Posterior cingulate gyrus (tissue), 11 donors: ENCODE measurements at regions not wholly inside any gene's neighbourhood (a gene's known extent, or its start where the extent isn't known, plus 50 kb on each side); places are given as distances from the start of the nearest gene placed in this dataset.

ENCODE experiments used
- DNase-seq, 10 donors: peaks; one replicate each; pipeline versions ENCODE4 v3.0.0 to v3.0.0-alpha.2; 2020 to 2021; ENCODE audit warnings: mixed read lengths in 3 of 10
- intact Hi-C: fragments of 100-400 bp; cut with DNase I; formaldehyde crosslinking; loops from one replicate; pipeline ENCODE4 v1.15.1; 2023

DNA sequence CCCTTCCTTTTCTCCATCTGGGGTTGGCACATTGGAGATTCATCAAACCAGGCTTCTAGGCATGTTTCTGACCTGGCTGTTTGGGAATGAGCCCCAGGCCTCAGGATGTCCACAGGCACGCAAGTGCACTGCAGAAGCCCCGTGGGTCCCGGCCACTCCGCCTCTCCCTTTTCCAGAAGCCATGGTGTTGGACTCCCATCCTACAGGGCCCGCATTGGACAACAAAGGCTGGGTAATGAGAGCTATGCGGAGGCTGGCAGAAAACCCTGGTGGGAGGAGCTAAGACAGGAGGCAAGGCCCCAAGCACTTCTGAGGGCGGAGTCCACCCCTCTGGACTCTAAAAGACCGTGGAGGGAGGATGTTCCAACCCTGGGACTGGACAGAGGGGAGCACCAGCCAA, 160.6 kb downstream of the OLFM1 start:
- intact Hi-C loops, result no loop called here
- DNase-seq, result peak in 4 of 10 donors; percentile 21 to 77 (median 54)

- intact Hi-C loops, result no loop called here
- peak in 4 of 10 donors; percentile 22 to 75 (median 49) for DNase-seq
These were observed 161.3 kb downstream of the OLFM1 start for GRCh38 chr9:135248721-135249120.

DNA sequence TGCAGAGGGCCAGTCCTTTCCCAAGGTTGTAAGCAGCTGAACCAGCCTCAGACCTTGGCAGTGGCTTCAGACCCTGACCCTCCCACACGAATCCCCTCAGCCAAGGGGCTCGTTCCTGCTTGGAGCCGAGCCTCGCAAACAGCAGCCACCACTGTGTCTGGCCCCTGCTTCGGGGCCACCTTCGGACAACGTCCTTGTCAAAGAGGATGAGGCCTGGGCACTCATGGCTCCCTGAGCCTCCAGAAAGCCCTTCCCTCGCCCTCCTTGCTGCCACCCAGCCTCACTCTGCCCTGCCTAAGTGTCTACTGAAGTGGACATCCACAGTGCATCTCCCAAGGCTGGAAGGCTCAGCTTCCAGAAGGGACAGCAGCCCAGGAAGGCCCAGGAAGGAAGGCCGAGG, 161.7 kb downstream of the OLFM1 start:
- intact Hi-C loops, result no loop called here
- DNase-seq, result peak in 5 of 10 donors; percentile 0 to 65 (median 10)

GRCh38 chr9:135249711-135250110, 162.2 kb downstream of the OLFM1 start:
- peak in 5 of 10 donors; percentile 4 to 65 (median 21) for DNase-seq
- intact Hi-C loops, result no loop called here

GRCh38 chr9:135251331-135251761, 163.9 kb downstream of the OLFM1 start:
- intact Hi-C loops, result no loop called here
- peak in 3 of 10 donors; percentile 60 to 79 (median 61) for DNase-seq

DNA sequence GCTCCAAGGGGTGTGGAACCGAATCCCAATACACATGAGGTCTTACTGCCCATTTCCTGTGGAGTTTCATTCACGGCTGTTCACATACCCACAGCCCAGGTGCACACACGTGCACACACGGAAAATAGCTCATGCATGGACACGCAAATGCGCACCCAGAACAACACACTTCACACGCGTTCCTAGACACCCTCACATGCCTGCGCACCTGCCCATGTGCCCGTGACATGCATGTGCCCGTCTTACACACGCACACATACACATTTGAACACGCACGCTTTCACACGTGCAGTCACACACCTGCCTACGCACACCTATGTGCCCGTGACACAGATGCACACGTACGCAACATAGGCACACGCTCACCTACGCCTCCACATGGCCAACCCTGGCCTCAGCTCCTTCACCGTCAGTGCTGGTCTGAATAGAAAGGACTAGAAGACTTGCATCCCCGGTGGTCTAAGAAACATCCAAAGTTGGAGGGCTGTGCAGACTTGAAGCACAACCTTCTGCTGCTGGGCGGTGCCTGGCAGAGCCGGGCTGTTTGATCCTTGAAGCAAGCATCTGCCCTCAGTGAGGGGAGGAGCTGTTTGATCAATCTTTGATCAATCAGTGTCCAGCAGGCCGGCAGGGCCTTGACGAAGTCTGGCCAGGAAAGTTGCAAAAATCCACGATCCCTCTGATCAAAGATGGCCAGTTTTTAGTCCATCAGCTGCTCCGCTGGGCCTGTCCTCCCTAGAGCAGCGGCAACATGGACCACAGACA, 164.7 kb downstream of the OLFM1 start:
- peak in 4 of 10 donors; percentile 10 to 55 (median 42) for DNase-seq
- intact Hi-C loops, result no loop called here

GRCh38 chr9:135252980-135253304, 165.5 kb downstream of the OLFM1 start:
- intact Hi-C loops, result no loop called here
- DNase-seq, result peak in 3 of 10 donors; percentile 26 to 77 (median 75)

DNA sequence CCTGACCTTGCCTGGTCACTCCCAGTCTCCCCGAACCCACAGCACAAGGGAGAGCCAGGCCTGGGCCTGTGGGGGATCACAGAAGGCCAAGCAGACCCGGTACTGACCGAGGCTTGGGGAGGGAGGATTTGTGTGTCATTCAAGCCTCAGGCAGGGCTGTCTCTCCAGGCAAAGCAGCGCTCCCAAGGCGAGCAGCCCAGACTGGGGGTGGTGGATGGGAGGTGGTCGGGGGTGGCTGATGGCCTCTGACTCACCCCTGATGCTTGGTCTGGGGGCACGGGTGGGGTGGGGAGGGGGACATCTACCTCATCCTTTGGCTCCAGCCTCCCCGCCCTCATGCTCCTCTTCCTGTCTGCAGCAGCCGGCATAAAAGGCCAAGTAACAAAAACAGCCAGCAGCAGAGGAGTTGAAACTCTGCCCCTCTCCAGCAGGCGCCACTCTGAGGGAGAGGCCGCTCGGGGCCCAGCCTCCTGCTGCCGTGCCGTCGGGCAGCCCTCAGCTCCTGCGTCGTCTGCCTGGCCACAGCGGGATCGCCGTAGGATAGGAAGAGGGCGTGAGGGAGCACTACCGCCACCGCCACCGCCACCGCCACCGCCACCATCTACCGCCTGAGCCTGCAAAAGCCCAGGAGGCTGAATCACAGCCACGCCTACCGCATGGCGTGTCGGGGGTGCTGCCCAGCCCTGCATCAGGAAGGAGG, 166.0 kb downstream of the OLFM1 start:
- intact Hi-C loops, result no loop called here
- DNase-seq, result peak in 5 of 10 donors; percentile 7 to 82 (median 72)

GRCh38 chr9:135254176-135255032, 166.9 kb downstream of the OLFM1 start:
- intact Hi-C loops, result no loop called here
- DNase-seq, result peak in 4 of 10 donors; percentile 26 to 81 (median 66)

- intact Hi-C loops, result no loop called here
- DNase-seq, result peak in 4 of 10 donors; percentile 27 to 79 (median 66)
These were observed 167.8 kb downstream of the OLFM1 start for GRCh38 chr9:135255033-135255840.

DNA sequence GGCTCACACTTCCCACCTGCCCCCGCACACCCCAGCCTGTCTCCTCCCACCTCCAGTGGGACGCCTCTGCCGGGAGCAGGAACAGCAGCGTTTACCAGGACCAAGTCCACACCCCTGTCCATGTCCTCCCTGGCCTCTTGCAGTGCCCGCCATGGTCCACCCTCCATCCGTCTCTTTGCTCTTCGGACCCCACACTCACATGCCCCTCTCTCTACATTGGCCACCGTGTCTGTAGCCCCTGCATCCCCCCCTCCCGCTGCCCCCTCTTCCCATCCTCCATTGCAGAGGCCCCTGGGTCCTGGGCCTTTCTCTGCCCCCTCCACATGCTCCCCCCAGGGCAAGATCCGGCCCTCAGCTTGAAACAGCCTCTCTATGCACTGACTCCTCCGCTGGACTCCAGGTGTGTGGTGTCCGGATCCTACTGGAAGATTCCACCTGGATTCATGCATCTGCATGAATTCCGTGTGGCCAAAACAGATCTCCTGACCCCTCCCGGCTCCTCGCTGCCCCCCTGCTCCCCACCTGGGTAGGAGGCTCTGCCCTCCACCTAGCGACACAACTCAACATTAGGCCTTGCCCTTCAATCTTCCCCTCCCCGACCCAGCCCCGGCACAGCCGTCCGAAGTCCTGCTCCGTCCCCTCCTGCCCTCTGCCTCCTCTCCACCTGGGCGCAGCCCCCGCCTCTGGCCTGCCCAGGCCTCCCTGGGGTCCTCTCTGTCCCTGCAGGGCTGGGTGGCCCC, 168.5 kb downstream of the OLFM1 start:
- intact Hi-C loops, result no loop called here
- DNase-seq, result peak in 3 of 10 donors; percentile 18 to 89 (median 79)

- intact Hi-C loops, result no loop called here
- DNase-seq, result peak in 3 of 10 donors; percentile 27 to 80 (median 69)
These were observed 169.3 kb downstream of the OLFM1 start for GRCh38 chr9:135256581-135257354.

DNA sequence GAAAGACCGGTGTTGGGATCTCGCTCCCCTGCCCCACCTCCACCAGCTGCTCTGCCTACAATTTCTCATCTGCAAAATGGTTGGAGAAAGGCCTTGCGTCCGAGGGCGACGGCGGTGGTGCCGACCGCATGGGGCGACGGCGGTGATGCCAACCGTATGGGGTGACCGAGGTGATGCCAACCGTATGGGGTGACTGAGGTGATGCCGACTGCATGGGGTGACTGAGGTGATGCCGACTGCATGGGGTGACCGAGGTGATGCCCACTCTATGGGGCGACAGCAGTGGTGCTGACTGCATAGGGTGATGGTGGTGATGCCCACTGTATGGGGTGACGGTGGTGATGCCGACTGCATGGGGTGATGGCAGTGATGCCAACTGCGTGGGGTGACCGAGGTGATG, 171.0 kb downstream of the OLFM1 start:
- intact Hi-C loops, result no loop called here
- DNase-seq, result peak in 2 of 10 donors; percentile 76 to 79

DNA sequence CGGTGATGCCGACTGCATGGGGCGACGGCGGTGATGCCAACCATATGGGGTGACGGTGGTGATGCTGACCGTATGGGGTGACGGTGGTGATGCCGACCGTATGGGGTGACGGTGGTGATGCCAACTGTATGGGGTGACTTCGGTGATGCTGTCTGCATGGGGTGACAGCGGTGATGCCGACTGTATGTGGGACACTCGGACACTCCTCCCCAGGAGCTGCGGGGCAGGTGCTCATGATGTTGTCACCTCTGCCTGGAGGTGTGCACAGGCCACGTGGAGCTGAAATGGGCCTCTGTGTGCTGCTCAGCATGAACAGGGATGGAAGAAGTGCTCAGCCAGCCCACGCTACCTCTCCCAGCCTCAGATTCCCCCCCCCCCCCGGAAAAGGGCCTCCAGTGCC, 171.8 kb downstream of the OLFM1 start:
- intact Hi-C loops, result no loop called here
- peak in 1 of 10 donors; percentile 61 for DNase-seq

DNA sequence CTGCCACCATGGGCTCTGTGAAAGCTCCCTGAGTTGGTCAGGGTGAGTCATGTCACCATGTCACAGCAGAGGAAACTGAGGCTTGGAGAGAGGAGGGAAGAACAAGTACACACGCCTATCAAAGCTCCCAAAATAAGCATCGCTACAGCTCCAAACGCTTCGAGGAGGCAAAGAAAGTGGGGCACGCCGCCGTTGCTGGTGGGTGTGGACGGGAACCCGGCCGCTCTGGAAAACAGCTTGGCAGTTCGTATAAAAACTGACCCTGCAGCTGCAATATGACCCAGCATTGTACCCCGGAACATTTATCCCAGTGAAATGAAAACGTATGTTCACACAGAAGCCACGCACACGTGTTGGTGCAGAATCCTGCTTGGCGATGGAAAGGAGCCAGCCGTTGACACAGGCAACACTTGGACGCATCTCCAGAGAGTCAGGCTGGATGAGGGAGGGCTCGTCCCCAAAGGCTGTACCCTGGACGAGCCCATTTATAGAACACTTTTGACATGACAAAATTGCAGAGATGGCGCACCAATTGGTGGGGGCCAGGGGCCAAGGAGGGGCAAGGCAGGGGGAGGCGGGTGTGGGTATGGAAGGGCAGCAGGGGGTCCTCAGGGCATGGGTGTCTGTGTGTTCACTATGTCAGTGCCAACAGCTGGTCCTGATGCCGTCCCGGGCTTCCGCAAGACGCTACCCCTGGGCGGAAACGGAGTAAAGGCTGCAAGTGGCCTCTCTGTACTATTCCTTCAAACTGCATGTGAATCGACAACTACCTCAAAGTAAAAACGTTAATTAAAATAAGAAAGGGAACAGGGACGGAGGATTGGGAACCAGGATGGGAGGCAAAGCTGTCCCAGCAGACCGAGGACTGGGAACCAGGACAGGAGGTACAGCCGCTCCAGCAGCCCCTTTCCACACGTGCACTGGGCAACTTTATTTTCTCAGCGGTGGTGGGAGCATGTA, 173.0 kb downstream of the OLFM1 start:
- peak in 1 of 10 donors; percentile 32 for DNase-seq
- intact Hi-C loops, result no loop called here

- no peak for DNase-seq
- intact Hi-C loops, result no loop called here
These were observed 174.8 kb downstream of the OLFM1 start for GRCh38 chr9:135262248-135262647.

- no peak for DNase-seq
- intact Hi-C loops, result no loop called here
These were observed 176.0 kb downstream of the OLFM1 start for GRCh38 chr9:135263511-135263910.
